GM12875 (cell line): ENCODE measurements at regions not wholly inside any gene's neighbourhood (a gene's known extent, or its start where the extent isn't known, plus 50 kb on each side); places are given as distances from the start of the nearest gene placed in this dataset.

ENCODE experiments used
- H3K4me3 ChIP-seq: one replicate; pipeline ENCODE4 v1.5.1; 2011; ENCODE audit warnings: low read depth, low read length, control low read depth
- TF ChIP-seq, protein P1 (sequence below): IDR thresholded peaks from 2 replicates; pipeline ENCODE4 v1.5.1; 2011; ENCODE audit warnings: low read depth, mild to moderate bottlenecking, control low read depth, inconsistent platforms, low read length, moderate library complexity, borderline replicate concordance; ENCODE audit not compliant: insufficient read depth

- TF ChIP-seq, protein P1, sequence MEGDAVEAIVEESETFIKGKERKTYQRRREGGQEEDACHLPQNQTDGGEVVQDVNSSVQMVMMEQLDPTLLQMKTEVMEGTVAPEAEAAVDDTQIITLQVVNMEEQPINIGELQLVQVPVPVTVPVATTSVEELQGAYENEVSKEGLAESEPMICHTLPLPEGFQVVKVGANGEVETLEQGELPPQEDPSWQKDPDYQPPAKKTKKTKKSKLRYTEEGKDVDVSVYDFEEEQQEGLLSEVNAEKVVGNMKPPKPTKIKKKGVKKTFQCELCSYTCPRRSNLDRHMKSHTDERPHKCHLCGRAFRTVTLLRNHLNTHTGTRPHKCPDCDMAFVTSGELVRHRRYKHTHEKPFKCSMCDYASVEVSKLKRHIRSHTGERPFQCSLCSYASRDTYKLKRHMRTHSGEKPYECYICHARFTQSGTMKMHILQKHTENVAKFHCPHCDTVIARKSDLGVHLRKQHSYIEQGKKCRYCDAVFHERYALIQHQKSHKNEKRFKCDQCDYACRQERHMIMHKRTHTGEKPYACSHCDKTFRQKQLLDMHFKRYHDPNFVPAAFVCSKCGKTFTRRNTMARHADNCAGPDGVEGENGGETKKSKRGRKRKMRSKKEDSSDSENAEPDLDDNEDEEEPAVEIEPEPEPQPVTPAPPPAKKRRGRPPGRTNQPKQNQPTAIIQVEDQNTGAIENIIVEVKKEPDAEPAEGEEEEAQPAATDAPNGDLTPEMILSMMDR, result no peak
- H3K4me3 ChIP-seq, result no peak overlapping the region
These were observed 112.2 kb upstream of the COPS8 start for GRCh38 chr2:236973343-236973980.

DNA sequence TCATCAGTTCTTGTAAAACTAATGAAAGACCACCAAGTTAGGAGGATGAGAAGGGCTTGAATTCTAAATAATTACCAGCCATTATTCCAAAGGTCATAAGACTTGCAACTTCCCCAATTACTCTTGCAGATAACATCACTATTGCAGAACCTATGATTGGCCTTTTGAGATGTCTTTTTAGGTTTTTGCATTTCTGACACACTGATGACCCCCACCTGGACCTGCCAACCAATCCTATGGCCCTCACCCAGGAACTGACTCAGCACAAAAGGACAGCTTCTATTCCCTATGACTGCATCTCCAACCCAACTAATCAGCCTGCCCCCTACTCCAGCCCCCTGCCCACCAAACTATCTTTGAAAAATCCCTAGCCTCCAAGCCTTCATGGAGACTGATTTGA is 111.5 kb upstream of the COPS8 start:
- TF ChIP-seq, protein P1, result no peak

DNA sequence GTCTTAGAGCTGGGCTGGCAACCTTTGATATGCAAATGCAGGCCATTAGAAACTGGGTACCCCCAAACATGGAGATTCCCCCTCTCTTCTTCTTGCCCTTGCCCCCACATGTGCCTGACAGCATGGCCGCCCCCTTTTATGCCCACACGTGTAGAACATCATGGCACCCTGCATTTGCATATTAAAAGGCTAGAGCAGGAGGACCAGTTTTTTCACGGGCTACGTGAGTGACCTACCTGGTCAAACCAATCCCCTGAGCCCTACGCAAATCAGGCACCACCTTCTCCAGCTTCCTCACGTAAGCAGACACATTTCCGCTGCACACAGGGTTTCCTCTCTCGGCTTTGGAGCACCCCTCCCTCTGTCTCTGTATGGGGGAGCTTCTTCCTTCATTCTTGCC is 110.9 kb upstream of the COPS8 start:
- H3K4me3 ChIP-seq, result no peak overlapping the region
- TF ChIP-seq, protein P1, result no peak

More for the DNA sequence above, 111.5 kb upstream of the COPS8 start:
- no peak overlapping the region for H3K4me3 ChIP-seq

GRCh38 chr2:236975766-236976165 is 109.9 kb upstream of the COPS8 start:
- TF ChIP-seq, protein P1, result no peak
- H3K4me3 ChIP-seq, result no peak overlapping the region

GRCh38 chr2:236976266-236977062 is 109.2 kb upstream of the COPS8 start:
- H3K4me3 ChIP-seq, result no peak overlapping the region
- TF ChIP-seq, protein P1, result no peak

- H3K4me3 ChIP-seq, result no peak overlapping the region
- TF ChIP-seq, protein P1, result no peak
These were observed 108.4 kb upstream of the COPS8 start for GRCh38 chr2:236977063-236977851.
